GM19467 (cell line): ENCODE measurements at regions not wholly inside any gene's neighbourhood (a gene's known extent, or its start where the extent isn't known, plus 50 kb on each side); places are given as distances from the start of the nearest gene placed in this dataset.
"Not testable (repeated sequence)": the region's sequence is repeated elsewhere in the genome, so short reads cannot be mapped to it uniquely, and the experiment has no call there.

Experiments
- ATAC-seq: cut with Tn5 transposase; IDR thresholded peaks from one replicate; pipeline ENCODE4 v1.9.1; 2021; ENCODE audit warnings: mild to moderate bottlenecking, moderate library complexity; ENCODE audit not compliant: unreplicated experiment

DNA sequence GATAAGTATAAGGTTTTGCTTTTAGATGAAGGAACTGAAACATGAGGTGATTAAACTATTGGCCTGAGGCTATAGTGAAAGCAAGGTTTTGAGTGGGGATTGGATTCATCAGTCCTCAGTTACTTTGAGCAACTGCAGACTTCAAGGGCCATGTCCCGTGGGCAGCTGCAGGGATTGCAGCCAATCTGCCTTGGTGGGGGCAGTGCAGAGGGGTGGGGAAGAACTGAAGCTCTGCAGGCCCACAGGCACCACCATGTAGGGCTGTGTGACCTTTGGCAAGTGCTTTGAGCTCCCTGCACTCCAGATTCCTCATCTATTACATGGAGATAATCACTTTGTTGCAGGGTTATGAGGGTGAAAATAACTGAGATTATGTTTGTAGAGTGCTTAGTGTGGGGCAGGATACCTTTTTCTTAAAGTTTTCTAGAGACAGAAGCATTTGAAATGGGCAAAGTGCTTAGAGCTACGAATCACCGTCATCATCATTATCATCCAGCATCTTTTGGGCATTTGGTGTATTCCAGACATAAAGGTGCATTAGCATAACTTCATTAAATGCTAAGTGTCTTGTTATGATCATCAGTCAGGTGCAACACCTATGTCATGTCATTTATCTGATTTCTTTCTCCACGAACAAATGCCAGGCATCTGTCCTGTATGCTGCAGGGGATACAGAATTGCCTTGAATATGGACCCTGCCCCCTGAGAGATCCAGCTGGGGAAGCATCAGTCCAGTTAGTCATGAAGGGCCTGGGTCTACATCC lies 72.1 kb upstream of the TENM4 start:
- no peak for ATAC-seq

- no peak for ATAC-seq
These were observed 70.1 kb upstream of the TENM4 start for GRCh38 chr11:79510960-79511359.

DNA sequence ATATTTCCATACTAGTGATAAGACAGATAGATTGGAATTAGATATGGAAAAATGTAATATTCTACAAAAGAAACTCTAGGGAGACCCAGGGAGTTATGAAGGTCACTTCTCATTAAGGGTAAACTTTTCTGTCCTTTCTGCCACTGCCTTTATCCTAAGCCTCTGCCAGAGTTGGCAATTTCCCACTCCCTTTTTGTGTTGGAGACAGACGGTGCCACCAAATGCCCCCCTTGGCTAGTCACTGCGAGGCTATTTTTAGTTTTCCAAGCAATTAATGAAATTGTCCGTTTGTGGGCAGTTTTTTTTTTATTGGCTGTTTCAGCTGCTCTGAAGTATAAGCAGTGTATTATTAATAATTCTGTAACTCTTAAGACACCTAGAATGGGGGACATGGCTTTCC lies 67.6 kb upstream of the TENM4 start:
- ATAC-seq = no peak

DNA sequence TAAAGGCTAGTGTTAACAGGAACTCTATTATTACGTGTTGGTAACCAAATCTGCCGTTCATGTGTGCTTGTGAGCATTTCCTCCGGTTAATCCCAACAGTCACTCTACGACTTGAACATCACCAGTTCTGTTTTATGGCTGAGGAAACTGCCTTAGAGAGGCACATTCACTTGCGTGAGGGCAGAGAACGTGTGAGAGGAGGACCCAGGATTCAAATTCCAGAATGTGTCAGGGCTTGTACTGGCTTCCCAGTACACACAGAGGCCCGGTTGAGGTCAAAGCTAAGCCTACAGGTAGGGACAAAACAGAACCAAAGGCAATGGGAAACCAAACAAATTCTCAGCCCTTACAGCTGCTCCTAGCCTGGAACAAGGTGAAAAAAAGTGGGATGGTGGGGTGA lies 66.9 kb upstream of the TENM4 start:
- no peak for ATAC-seq

DNA sequence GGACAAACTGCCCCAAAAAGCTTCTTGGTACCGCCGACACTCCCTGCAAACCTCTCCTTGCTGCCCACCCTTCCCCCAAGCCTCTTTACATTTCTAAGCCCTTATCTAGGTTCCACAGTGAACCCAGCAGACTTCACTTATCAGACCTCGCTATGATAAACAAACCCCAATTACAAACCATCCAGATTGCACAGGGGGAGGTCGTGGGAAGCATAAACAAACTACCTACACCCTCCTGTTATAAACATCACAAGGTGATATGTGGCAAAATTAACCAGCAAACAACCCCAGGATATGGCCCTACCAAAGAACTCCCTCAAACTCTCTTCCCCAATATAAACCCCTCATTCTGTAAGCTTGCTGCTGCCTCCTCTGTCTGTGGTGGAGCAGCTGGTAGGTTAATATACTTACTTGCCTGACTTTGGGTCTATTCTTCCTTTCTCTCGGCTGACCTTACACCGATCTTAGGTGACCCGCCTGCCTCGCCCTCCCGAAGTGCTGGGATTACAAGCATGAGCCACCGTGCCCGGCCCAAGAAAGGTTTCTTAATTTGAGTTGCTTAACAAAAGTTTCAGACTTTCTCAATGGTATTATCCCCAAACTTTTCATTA lies 66.0 kb upstream of the TENM4 start:
- no peak for ATAC-seq

DNA sequence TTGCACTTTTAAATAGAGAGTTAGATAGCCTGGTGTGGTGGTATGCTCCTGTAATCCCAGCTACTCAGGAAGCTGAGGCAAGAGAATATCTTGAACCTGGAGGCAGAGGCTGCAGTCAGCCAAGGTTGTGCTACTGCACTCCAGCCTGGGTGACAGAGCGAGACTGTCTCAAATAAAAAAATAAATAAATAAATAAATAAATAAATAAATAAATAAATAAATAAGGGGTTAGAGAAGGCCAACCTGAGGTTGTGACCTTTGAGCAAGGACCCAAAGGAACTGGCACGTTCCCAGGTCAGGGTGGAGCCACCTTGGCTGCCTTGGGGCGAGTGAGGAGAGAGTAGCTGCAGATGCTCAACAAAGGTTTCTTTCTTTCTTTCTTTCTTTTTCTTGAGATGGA lies 65.3 kb upstream of the TENM4 start:
- ATAC-seq = no peak

DNA sequence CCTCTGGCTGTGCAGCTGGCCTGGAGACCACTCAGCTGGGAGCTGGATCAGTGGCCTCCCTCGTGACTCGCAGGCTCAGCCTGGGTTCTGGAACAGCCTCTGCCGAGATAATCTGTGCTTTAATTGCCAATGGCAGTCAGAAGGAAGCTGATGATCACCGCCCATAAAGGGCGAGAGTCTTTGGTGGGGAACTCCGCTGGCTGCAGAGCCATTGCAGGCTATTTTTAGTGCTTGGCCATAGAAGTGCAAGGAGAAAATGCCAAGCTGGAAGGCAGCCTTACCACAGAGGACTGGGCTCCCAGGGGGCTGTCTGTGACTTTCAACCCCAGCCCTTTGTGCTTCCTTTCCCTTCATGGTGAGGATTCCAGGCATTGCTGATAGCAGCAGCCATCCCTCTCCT lies 62.2 kb upstream of the TENM4 start:
- ATAC-seq = no peak

DNA sequence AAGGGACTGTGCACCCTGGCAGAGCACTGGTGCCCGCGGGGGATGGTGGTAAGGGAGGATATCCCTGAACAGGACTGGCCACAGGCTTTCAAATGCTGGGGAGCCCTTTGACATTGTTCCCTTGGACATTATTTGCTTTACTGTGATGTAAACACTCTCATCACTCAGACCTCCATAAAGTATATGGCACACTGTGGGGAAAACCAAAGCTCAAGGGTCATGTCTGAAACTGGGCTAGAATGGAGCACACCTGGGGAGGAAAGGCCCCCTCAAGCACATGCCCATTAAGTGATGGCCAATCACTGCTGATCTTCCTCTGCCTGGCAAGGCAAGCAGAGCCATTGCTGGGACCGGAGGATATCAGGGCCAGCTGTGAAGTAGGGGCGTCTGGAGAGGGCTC lies 60.9 kb upstream of the TENM4 start:
- no peak for ATAC-seq

DNA sequence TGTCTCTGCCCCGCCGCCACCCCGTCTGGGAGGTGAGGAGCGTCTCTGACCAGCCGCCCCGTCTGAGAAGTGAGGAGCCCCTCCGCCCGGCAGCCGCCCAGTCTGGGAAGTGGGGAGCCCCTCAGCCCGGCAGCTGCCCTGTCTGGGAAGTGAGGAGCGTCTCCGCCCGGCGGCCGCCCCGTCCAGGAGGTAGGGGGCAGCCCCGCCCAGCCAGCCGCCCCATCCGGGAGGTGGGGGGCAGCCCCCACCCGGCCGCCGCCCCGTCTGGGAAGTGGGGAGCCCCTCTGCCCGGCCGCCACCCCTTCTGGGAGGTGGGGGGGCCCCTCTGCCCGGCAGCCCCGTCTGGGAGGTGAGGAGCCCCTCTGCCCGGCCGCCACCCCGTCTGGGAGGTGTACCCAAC lies 59.1 kb upstream of the TENM4 start:
- ATAC-seq = not testable (repeated sequence)

DNA sequence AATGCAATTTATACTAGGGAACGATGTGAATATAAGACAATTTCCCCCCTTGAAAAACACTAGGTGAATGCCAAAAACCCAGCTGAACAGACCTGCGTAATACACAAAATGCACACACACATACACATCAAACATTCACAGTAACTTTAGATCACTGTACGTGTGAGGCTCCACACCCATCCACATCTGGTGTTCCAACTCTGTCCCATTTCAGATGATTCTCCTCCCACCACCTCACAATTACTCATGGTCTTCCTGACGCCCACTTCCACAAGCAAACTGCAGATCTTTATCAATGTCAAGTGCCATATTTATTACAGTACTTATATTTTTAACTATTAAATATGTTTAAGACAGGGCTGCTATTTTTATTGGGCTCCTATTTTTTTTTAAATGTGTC lies 57.8 kb upstream of the TENM4 start:
- ATAC-seq = no peak

GRCh38 chr11:79493555-79494171 lies 52.8 kb upstream of the TENM4 start:
- ATAC-seq = peak; percentile 72

GRCh38 chr11:79492008-79492407 lies 51.2 kb upstream of the TENM4 start:
- ATAC-seq = no peak
